ENCODE measurements at regions not wholly inside any gene's neighbourhood (a gene's known extent, or its start where the extent isn't known, plus 50 kb on each side); places are given as distances from the start of the nearest gene placed in this dataset.
A peak's percentile ranks its signal among the peaks of the same experiment; 100 is the strongest.

GRCh38 chr10:20998036-20998435 lies 100.9 kb upstream of the NEBL start:
- no peak for DNase-seq

GRCh38 chr10:20995123-20995987 lies 98.2 kb upstream of the NEBL start:
- DNase-seq = peak; percentile 32

- DNase-seq = no peak
These were observed 96.9 kb upstream of the NEBL start for GRCh38 chr10:20993830-20994527.

GRCh38 chr10:20993389-20993788 lies 96.3 kb upstream of the NEBL start:
- no peak for DNase-seq

- no peak for DNase-seq
These were observed 94.4 kb upstream of the NEBL start for GRCh38 chr10:20991526-20991925.

GRCh38 chr10:20990604-20991003 lies 93.5 kb upstream of the NEBL start:
- peak; percentile 70 for DNase-seq

- no peak for DNase-seq
These were observed 91.4 kb upstream of the NEBL start for GRCh38 chr10:20988357-20988983.

GRCh38 chr10:20986049-20986448 lies 88.9 kb upstream of the NEBL start:
- no peak for DNase-seq

- DNase-seq = peak; percentile 34
These were observed 87.6 kb upstream of the NEBL start for GRCh38 chr10:20984662-20985061.

GRCh38 chr10:20981419-20981953 lies 84.4 kb upstream of the NEBL start:
- no peak for DNase-seq

- DNase-seq = no peak
These were observed 81.5 kb upstream of the NEBL start for GRCh38 chr10:20978617-20979016.

- DNase-seq = peak; percentile 94
These were observed 80.2 kb upstream of the NEBL start for GRCh38 chr10:20977300-20977699.

GRCh38 chr10:20976891-20977290 lies 79.8 kb upstream of the NEBL start:
- peak; percentile 49 for DNase-seq

GRCh38 chr10:20976390-20976789 lies 79.3 kb upstream of the NEBL start:
- DNase-seq = no peak

GRCh38 chr10:20975236-20975635 lies 78.1 kb upstream of the NEBL start:
- DNase-seq = no peak

GRCh38 chr10:20972925-20973324 lies 75.8 kb upstream of the NEBL start:
- no peak for DNase-seq

- no peak for DNase-seq
These were observed 74.8 kb upstream of the NEBL start for GRCh38 chr10:20971901-20972300.

GRCh38 chr10:20970708-20971107 lies 73.6 kb upstream of the NEBL start:
- no peak for DNase-seq

GRCh38 chr10:20970044-20970443 lies 72.9 kb upstream of the NEBL start:
- no peak for DNase-seq

GRCh38 chr10:20966426-20966825 lies 69.3 kb upstream of the NEBL start:
- no peak for DNase-seq

- no peak for DNase-seq
These were observed 66.8 kb upstream of the NEBL start for GRCh38 chr10:20963721-20964595.

GRCh38 chr10:20963056-20963455 lies 65.9 kb upstream of the NEBL start:
- DNase-seq = no peak

- no peak for DNase-seq
These were observed 65.1 kb upstream of the NEBL start for GRCh38 chr10:20962165-20962564.
